ENCODE measurements at regions not wholly inside any gene's neighbourhood (a gene's known extent, or its start where the extent isn't known, plus 50 kb on each side); places are given as distances from the start of the nearest gene placed in this dataset.

- TF ChIP-seq CTCF (conservative IDR thresholded peaks at IDR 0.05) = no peak
- H3K27ac Mint-ChIP-seq = no peak overlapping the region
- peaks cover 12% of the 10 kb centered on the region for H3K9me3 ChIP-seq (ENCODE audit: control insufficient read depth, low read length)
- H3K9ac ChIP-seq (ENCODE audit: extremely low read depth, low read length, poor library complexity, severe bottlenecking) = no peak overlapping the region
- no peaks in the 10 kb centered on the region for H3K4me1 ChIP-seq (ENCODE audit: control insufficient read depth, insufficient read depth, low read length)
- no peak overlapping the region for H3K4me3 ChIP-seq (ENCODE audit: low read length)
- no peak overlapping the region for H3K27ac ChIP-seq (ENCODE audit: low read depth, low read length)
- no peaks in the 10 kb centered on the region for H3K9me3 Mint-ChIP-seq
- no peaks in the 10 kb centered on the region for H3K27me3 ChIP-seq (ENCODE audit: control insufficient read depth, insufficient read depth, low read length, poor library complexity, severe bottlenecking)
- no peaks in the 10 kb centered on the region for H3K36me3 Mint-ChIP-seq (ENCODE audit: low read depth)
- no peaks in the 10 kb centered on the region for H3K27me3 Mint-ChIP-seq (ENCODE audit: insufficient read depth)
- no peaks in the 10 kb centered on the region for H3K36me3 ChIP-seq (ENCODE audit: control insufficient read depth, insufficient read depth, low read length)
- WGBS, 2 experiments (ENCODE audit: insufficient coverage in 1 of 2, insufficient read length in 1 of 2) = 88% methylated on average over 1 of the region's 1 CpG; no CpG with 5 or more reads in 1 of the 2 experiments
- no peak overlapping the region for H3K4me3 Mint-ChIP-seq
- DNase-seq = no peak
- H3K4me1 Mint-ChIP-seq = no peaks in the 10 kb centered on the region
These were observed 1065.7 kb upstream of the AMELY start for GRCh38 chrY:7977301-7977700.

DNA sequence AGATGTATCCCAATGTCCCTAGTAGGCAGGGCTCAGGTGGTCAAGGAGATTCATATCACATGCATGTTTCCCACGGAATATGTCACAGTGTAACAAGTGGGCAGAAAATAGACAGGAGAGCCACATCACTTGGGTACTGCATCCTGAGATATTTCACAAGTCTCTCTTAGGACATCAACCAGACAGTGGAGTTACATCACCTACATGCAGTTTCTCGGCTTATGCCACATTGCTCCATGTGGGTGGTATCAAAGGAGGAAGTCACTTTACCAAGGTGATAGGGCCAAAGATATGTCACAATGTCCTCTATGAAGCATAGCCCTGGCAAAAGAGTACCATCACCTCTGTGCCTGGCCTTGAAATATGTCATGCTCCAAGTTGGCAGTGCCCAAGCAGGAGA lies 1056.7 kb upstream of the AMELY start:
- Histone ChIP-seq H3K9ac (ENCODE audit: extremely low read depth, low read length, poor library complexity, severe bottlenecking) (no peak overlapping the region), H3K4me3 (ENCODE audit: low read length) (no peak overlapping the region), H3K27me3 (ENCODE audit: control insufficient read depth, insufficient read depth, low read length, poor library complexity, severe bottlenecking) (no peaks in the 10 kb centered on the region), H3K27ac (ENCODE audit: low read depth, low read length) (no peak overlapping the region), H3K9me3 (ENCODE audit: control insufficient read depth, low read length) (no peaks in the 10 kb centered on the region), H3K4me1 (ENCODE audit: control insufficient read depth, insufficient read depth, low read length) (no peaks in the 10 kb centered on the region), H3K36me3 (ENCODE audit: control insufficient read depth, insufficient read depth, low read length) (no peaks in the 10 kb centered on the region)
- H3K36me3 Mint-ChIP-seq (ENCODE audit: low read depth) = no peaks in the 10 kb centered on the region
- no peak for TF ChIP-seq CTCF (conservative IDR thresholded peaks at IDR 0.05)
- DNase-seq = no peak
- H3K4me1 Mint-ChIP-seq = no peaks in the 10 kb centered on the region
- no peak overlapping the region for H3K27ac Mint-ChIP-seq
- no peaks in the 10 kb centered on the region for H3K9me3 Mint-ChIP-seq
- no peak overlapping the region for H3K4me3 Mint-ChIP-seq
- H3K27me3 Mint-ChIP-seq (ENCODE audit: insufficient read depth) = no peaks in the 10 kb centered on the region
- 92% methylated on average over 2 of the region's 2 CpGs; no CpG with 5 or more reads in 1 of the 2 experiments for WGBS, 2 experiments (ENCODE audit: insufficient coverage in 1 of 2, insufficient read length in 1 of 2)

- H3K9me3 Mint-ChIP-seq = no peaks in the 10 kb centered on the region
- H3K4me3 Mint-ChIP-seq = no peak overlapping the region
- 88% methylated on average over 2 of the region's 2 CpGs; no CpG with 5 or more reads in 1 of the 2 experiments for WGBS, 2 experiments (ENCODE audit: insufficient coverage in 1 of 2, insufficient read length in 1 of 2)
These were observed 1055.4 kb upstream of the AMELY start for GRCh38 chrY:7966916-7967315.

More at GRCh38 chrY:7966916-7967315, 1055.4 kb upstream of the AMELY start:
- H3K36me3 Mint-ChIP-seq (ENCODE audit: low read depth) = no peaks in the 10 kb centered on the region
- Histone ChIP-seq H3K4me1 (ENCODE audit: control insufficient read depth, insufficient read depth, low read length) (no peaks in the 10 kb centered on the region), H3K9me3 (ENCODE audit: control insufficient read depth, low read length) (no peaks in the 10 kb centered on the region), H3K36me3 (ENCODE audit: control insufficient read depth, insufficient read depth, low read length) (no peaks in the 10 kb centered on the region), H3K4me3 (ENCODE audit: low read length) (no peak overlapping the region), H3K27me3 (ENCODE audit: control insufficient read depth, insufficient read depth, low read length, poor library complexity, severe bottlenecking) (no peaks in the 10 kb centered on the region), H3K27ac (ENCODE audit: low read depth, low read length) (no peak overlapping the region), H3K9ac (ENCODE audit: extremely low read depth, low read length, poor library complexity, severe bottlenecking) (no peak overlapping the region)
- no peak for DNase-seq
- no peaks in the 10 kb centered on the region for H3K27me3 Mint-ChIP-seq (ENCODE audit: insufficient read depth)
- no peak for TF ChIP-seq CTCF (conservative IDR thresholded peaks at IDR 0.05)
- no peaks in the 10 kb centered on the region for H3K4me1 Mint-ChIP-seq
- H3K27ac Mint-ChIP-seq = no peak overlapping the region
